SK-N-SH (cell line): ENCODE measurements at regions not wholly inside any gene's neighbourhood (a gene's known extent, or its start where the extent isn't known, plus 50 kb on each side); places are given as distances from the start of the nearest gene placed in this dataset.
A peak's percentile ranks its signal among the peaks of the same experiment; 100 is the strongest.

Experiments
- CTCF ChIA-PET: fragments of 300-600, 350-600 bp; formaldehyde crosslinking; extraction: SDS; loops from one replicate; lab custom pipeline; 2021; lab: Yijun Ruan, JAX
- POLR2A ChIA-PET: fragments of 350-600 bp; sonication (Branson Sonifier 250); formaldehyde crosslinking; extraction: SDS; loops from one replicate; lab custom pipeline; 2020; ENCODE audit warnings: antibody characterized with exemption, inconsistent platforms; lab: Yijun Ruan, JAX
- DNase-seq: peaks from one replicate; pipeline ENCODE4 v3.0.0; 2012
- H2AFZ ChIP-seq: fragments of 200-600 bp; sonication (generic); 2 replicates; pipeline ENCODE4 v1.8.1; 2016; ENCODE audit warnings: antibody characterized with exemption, mild to moderate bottlenecking, low read depth
- H3F3A ChIP-seq: fragments of 200-600 bp; sonication (generic); replicated peaks from 2 replicates; pipeline ENCODE3; 2016; ENCODE audit warnings: antibody characterized with exemption, mild to moderate bottlenecking; ENCODE audit not compliant: insufficient read depth
- H3K27ac ChIP-seq, 2 experiments: fragments of 200-500 bp in 1 of 2; fragments of 200-600 bp in 1 of 2; sonication (Bioruptor generic) in 1 of 2; sonication (generic), shearing (Covaris generic) in 1 of 2; 2 replicates each; pipeline versions ENCODE4 v1.5.1 to v1.6.1; 2014 to 2016; ENCODE audit warnings: low read depth in 2 of 2, inconsistent platforms in 1 of 2, low read length in 1 of 2, mild to moderate bottlenecking in 1 of 2, mixed read lengths in 1 of 2
- H3K27me3 ChIP-seq: fragments of 200-600 bp; sonication (generic), shearing (Covaris generic); 2 replicates; pipeline ENCODE4 v1.6.1; 2016; ENCODE audit warnings: mixed run types; ENCODE audit not compliant: insufficient read depth
- H3K36me3 ChIP-seq, 2 experiments: fragments of 200-500 bp in 1 of 2; fragments of 200-600 bp in 1 of 2; sonication (Bioruptor generic) in 1 of 2; sonication (generic) in 1 of 2; replicated peaks in 1 of 2; 2 replicates each; pipeline versions ENCODE3 to v1.5.1; 2014 to 2016; ENCODE audit warnings: low read length in 1 of 2, mild to moderate bottlenecking in 1 of 2; ENCODE audit not compliant: insufficient read depth in 2 of 2, control insufficient read depth in 1 of 2
- H3K4me1 ChIP-seq, 2 experiments: fragments of 200-500 bp in 1 of 2; fragments of 200-600 bp in 1 of 2; sonication (Bioruptor generic) in 1 of 2; sonication (generic), shearing (Covaris generic) in 1 of 2; 2 replicates each; pipeline versions ENCODE4 v1.5.1 to v1.6.1; 2014 to 2016; ENCODE audit warnings: low read depth in 1 of 2, low read length in 1 of 2, mixed run types in 1 of 2; ENCODE audit not compliant: insufficient read depth in 2 of 2, control insufficient read depth in 1 of 2
- H3K4me2 ChIP-seq: fragments of 200-600 bp; sonication (generic), shearing (Covaris generic); 2 replicates; pipeline ENCODE4 v1.6.1; 2017; ENCODE audit warnings: mixed run types
- H3K4me3 ChIP-seq, 2 experiments: fragments of 200-500 bp in 1 of 2; fragments of 200-600 bp in 1 of 2; sonication (Bioruptor generic) in 1 of 2; sonication (generic), shearing (Covaris generic) in 1 of 2; 2 replicates each; pipeline versions ENCODE4 v1.5.1 to v1.8.1; 2014 to 2016; ENCODE audit warnings: low read depth in 2 of 2, inconsistent platforms in 1 of 2, low read length in 1 of 2, mild to moderate bottlenecking in 1 of 2, mixed read lengths in 1 of 2, moderate library complexity in 1 of 2
- H3K79me2 ChIP-seq: fragments of 200-600 bp; sonication (generic); 2 replicates; pipeline ENCODE4 v1.8.1; 2017; ENCODE audit warnings: mild to moderate bottlenecking; ENCODE audit not compliant: insufficient read depth
- H3K9ac ChIP-seq: fragments of 200-600 bp; sonication (generic); 2 replicates; pipeline ENCODE4 v1.6.1; 2017; ENCODE audit warnings: mixed run types
- H3K9me2 ChIP-seq: fragments of 200-600 bp; sonication (generic); 2 replicates; pipeline ENCODE4 v1.6.1; 2017; ENCODE audit warnings: mixed run types
- H3K9me3 ChIP-seq: fragments of 200-600 bp; sonication (generic); 2 replicates; pipeline ENCODE4 v1.6.1; 2017; ENCODE audit warnings: mixed run types, mild to moderate bottlenecking, moderate library complexity
- H4K20me1 ChIP-seq: fragments of 200-600 bp; sonication (generic); 2 replicates; pipeline ENCODE4 v1.6.1; 2017; ENCODE audit warnings: mild to moderate bottlenecking, mixed run types; ENCODE audit not compliant: insufficient read depth
- ELF1 ChIP-seq: IDR thresholded peaks from 2 replicates; pipeline ENCODE4 v1.4.0; 2012
- EP300 ChIP-seq, 2 experiments: IDR thresholded peaks; 2 replicates each; pipeline versions ENCODE4 v1.4.0 to v1.6.1; 2012; ENCODE audit warnings: borderline replicate concordance in 1 of 2, low read depth in 1 of 2, low read length in 1 of 2
- FOXM1 ChIP-seq: IDR thresholded peaks from 2 replicates; pipeline ENCODE4 v1.4.0; 2012; ENCODE audit warnings: low read depth, mild to moderate bottlenecking
- GATA2 ChIP-seq: sonication (generic); formaldehyde crosslinking; IDR thresholded peaks from 2 replicates; pipeline ENCODE4 v1.5.0; 2020; ENCODE audit warnings: mild to moderate bottlenecking, missing genetic modification reagents
- NFIC ChIP-seq: IDR thresholded peaks from 2 replicates; pipeline ENCODE4 v1.4.0; 2012; ENCODE audit warnings: borderline replicate concordance
- POLR2AphosphoS5 ChIP-seq: IDR thresholded peaks from 2 replicates; pipeline ENCODE4 v1.6.1; 2012; ENCODE audit warnings: low read depth, low read length
- RXRA ChIP-seq: IDR thresholded peaks from 2 replicates; pipeline ENCODE4 v1.4.0; 2012; ENCODE audit warnings: low read depth, mild to moderate bottlenecking, borderline replicate concordance
- SIN3A ChIP-seq: IDR thresholded peaks from 2 replicates; pipeline ENCODE4 v1.6.1; 2012; ENCODE audit warnings: low read depth, mild to moderate bottlenecking, low read length, moderate library complexity, borderline replicate concordance
- SMC3 ChIP-seq: IDR thresholded peaks from 2 replicates; pipeline ENCODE4 v1.6.1; 2012; ENCODE audit warnings: low read depth, low read length, improper control_type of control experiment
- TAF1 ChIP-seq: IDR thresholded peaks from 2 replicates; pipeline ENCODE4 v1.6.1; 2012; ENCODE audit warnings: low read depth, mild to moderate bottlenecking, low read length, moderate library complexity, borderline replicate concordance
- TCF12 ChIP-seq: IDR thresholded peaks from 2 replicates; pipeline ENCODE4 v1.4.0; 2012
- TEAD4 ChIP-seq: IDR thresholded peaks from 2 replicates; pipeline ENCODE4 v1.4.0; 2012; ENCODE audit warnings: mild to moderate bottlenecking, borderline replicate concordance; ENCODE audit not compliant: insufficient read depth
- WGBS: methylation state at CpG from one replicate; pipeline ENCODE4 v1.1.6; 2017; ENCODE audit warnings: low lambda C conversion rate; 5-methylcytosine and 5-hydroxymethylcytosine counted together
- TF ChIP-seq, protein P1 (sequence below): IDR thresholded peaks from 2 replicates; pipeline ENCODE4 v1.6.1; 2012; ENCODE audit warnings: mild to moderate bottlenecking, low read depth, low read length, moderate library complexity
- TF ChIP-seq, protein P2 (sequence below): fragments of 200-600 bp; sonication (generic); IDR thresholded peaks from 2 replicates; pipeline ENCODE4 v1.6.1; 2017; ENCODE audit warnings: antibody characterized with exemption, mild to moderate bottlenecking, moderate library complexity
- TF ChIP-seq, protein P3 (sequence below): fragments of 150-350 bp; IDR thresholded peaks from 2 replicates; pipeline ENCODE4 v1.6.1; 2017; ENCODE audit warnings: antibody characterized with exemption, low read length, low read depth, borderline replicate concordance

DNA sequence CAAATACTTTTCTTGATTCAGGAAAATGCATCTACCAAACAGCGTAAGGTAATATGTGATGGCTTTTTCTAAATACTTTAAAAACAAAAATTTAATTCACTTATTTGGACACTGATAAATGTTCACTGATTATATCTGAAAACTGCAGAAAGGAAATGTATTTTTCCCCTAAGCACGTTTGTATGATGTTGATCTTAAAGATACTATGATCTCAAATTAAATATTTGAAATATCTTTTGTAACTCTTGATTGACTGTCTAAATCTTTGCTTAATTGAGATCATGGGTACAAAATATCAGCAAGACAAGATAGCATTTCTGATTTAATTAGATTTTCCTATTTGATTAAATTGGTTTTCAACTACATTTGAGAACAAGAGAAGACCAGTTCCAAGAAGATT lies 281.0 kb upstream of the UGT8 start:
- Histone ChIP-seq H3K4me3 (no peak overlapping the region), H2AFZ (no peak overlapping the region), H3K4me1 (peaks cover 0 to 8% of the 10 kb centered on the region in 2 experiments; a peak in 1 of 4 replicates), H3K4me2 (no peak overlapping the region), H3K27me3 (no peaks in the 10 kb centered on the region), H3K9me2 (no peaks in the 10 kb centered on the region), H4K20me1 (no peaks in the 10 kb centered on the region), H3K9ac (no peak overlapping the region), H3K9me3 (no peaks in the 10 kb centered on the region), H3K36me3 (peaks cover 0 to 3% of the 10 kb centered on the region in 2 experiments), H3F3A (no peaks in the 10 kb centered on the region), H3K27ac (peak overlapping the region; percentile 21 to 87; a peak in 2 of 4 replicates), H3K79me2 (no peaks in the 10 kb centered on the region)
- POLR2A ChIA-PET = no interaction called here
- 54% methylated on average over 2 of the region's 2 CpGs for WGBS
- DNase-seq = no peak
- CTCF ChIA-PET = interaction anchor here (1.0 to 1.2 kb wide), 2 partner anchors 60 to 338 kb away, joined by 4 read pairs; partner anchors contain the start of gene ARSJ
- TF ChIP-seq NFIC (no peak), RXRA (no peak), ELF1 (no peak), SMC3 (no peak), POLR2AphosphoS5 (no peak), TCF12 (peak; percentile 6; the same call in 1 of the 2 replicates), TEAD4 (0 out of 2 replicates have a peak, but pooled peaks have one; percentile 34), GATA2 (CRISPR knock-in tag) (peak; percentile 28; the same call in 1 of the 2 replicates), EP300 (IDR thresholded peaks at IDR 0.05; ENCODE audit: borderline replicate concordance in 1 of 2, low read depth in 1 of 2, low read length in 1 of 2) (peak in 1 of 2 experiments; percentile 67; a peak in 2 of 4 replicates), SIN3A (no peak)
- TF ChIP-seq, protein P1, sequence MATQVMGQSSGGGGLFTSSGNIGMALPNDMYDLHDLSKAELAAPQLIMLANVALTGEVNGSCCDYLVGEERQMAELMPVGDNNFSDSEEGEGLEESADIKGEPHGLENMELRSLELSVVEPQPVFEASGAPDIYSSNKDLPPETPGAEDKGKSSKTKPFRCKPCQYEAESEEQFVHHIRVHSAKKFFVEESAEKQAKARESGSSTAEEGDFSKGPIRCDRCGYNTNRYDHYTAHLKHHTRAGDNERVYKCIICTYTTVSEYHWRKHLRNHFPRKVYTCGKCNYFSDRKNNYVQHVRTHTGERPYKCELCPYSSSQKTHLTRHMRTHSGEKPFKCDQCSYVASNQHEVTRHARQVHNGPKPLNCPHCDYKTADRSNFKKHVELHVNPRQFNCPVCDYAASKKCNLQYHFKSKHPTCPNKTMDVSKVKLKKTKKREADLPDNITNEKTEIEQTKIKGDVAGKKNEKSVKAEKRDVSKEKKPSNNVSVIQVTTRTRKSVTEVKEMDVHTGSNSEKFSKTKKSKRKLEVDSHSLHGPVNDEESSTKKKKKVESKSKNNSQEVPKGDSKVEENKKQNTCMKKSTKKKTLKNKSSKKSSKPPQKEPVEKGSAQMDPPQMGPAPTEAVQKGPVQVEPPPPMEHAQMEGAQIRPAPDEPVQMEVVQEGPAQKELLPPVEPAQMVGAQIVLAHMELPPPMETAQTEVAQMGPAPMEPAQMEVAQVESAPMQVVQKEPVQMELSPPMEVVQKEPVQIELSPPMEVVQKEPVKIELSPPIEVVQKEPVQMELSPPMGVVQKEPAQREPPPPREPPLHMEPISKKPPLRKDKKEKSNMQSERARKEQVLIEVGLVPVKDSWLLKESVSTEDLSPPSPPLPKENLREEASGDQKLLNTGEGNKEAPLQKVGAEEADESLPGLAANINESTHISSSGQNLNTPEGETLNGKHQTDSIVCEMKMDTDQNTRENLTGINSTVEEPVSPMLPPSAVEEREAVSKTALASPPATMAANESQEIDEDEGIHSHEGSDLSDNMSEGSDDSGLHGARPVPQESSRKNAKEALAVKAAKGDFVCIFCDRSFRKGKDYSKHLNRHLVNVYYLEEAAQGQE = no peak

- no peaks in the 10 kb centered on the region for H3K79me2 ChIP-seq
- ChIA-PET POLR2A (no interaction called here), CTCF (interaction anchor here (0.6 kb wide), 1 partner anchor 17 kb away, joined by 3 read pairs; no protein-coding TSS in a partner anchor)
- no peaks in the 10 kb centered on the region for H3K9me2 ChIP-seq
- no peak overlapping the region for H3K4me2 ChIP-seq
- H3K9me3 ChIP-seq = no peaks in the 10 kb centered on the region
- H3F3A ChIP-seq = no peaks in the 10 kb centered on the region
- no peaks in the 10 kb centered on the region for H4K20me1 ChIP-seq
- H3K4me3 ChIP-seq = no peak overlapping the region
- no peak overlapping the region for H3K9ac ChIP-seq
- H2AFZ ChIP-seq = peak overlapping the region; percentile 3; the same call in 1 of the 2 replicates
- peaks cover 0 to 3% of the 10 kb centered on the region in 2 experiments for H3K36me3 ChIP-seq
- peaks cover 0 to 8% of the 10 kb centered on the region in 2 experiments; a peak in 1 of 4 replicates for H3K4me1 ChIP-seq
- DNase-seq = no peak
- H3K27me3 ChIP-seq = no peaks in the 10 kb centered on the region
- H3K27ac ChIP-seq = peak overlapping the region; percentile 21 to 87; a peak in 2 of 4 replicates
- TF ChIP-seq FOXM1 (no peak), TEAD4 (no peak), ELF1 (no peak), TAF1 (no peak), SMC3 (no peak), NFIC (no peak), POLR2AphosphoS5 (no peak)
- TF ChIP-seq, protein P1 = no peak
- TF ChIP-seq, protein P2, sequence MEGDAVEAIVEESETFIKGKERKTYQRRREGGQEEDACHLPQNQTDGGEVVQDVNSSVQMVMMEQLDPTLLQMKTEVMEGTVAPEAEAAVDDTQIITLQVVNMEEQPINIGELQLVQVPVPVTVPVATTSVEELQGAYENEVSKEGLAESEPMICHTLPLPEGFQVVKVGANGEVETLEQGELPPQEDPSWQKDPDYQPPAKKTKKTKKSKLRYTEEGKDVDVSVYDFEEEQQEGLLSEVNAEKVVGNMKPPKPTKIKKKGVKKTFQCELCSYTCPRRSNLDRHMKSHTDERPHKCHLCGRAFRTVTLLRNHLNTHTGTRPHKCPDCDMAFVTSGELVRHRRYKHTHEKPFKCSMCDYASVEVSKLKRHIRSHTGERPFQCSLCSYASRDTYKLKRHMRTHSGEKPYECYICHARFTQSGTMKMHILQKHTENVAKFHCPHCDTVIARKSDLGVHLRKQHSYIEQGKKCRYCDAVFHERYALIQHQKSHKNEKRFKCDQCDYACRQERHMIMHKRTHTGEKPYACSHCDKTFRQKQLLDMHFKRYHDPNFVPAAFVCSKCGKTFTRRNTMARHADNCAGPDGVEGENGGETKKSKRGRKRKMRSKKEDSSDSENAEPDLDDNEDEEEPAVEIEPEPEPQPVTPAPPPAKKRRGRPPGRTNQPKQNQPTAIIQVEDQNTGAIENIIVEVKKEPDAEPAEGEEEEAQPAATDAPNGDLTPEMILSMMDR = no peak
- TF ChIP-seq, protein P3, sequence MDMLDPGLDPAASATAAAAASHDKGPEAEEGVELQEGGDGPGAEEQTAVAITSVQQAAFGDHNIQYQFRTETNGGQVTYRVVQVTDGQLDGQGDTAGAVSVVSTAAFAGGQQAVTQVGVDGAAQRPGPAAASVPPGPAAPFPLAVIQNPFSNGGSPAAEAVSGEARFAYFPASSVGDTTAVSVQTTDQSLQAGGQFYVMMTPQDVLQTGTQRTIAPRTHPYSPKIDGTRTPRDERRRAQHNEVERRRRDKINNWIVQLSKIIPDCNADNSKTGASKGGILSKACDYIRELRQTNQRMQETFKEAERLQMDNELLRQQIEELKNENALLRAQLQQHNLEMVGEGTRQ = no peak
Measured at GRCh38 chr4:114318309-114318708, 280.3 kb upstream of the UGT8 start.
